ENCODE measurements at regions not wholly inside any gene's neighbourhood (a gene's known extent, or its start where the extent isn't known, plus 50 kb on each side); places are given as distances from the start of the nearest gene placed in this dataset.

- ChIA-PET CTCF (no interaction called here), POLR2A (no interaction called here)
- H3K36me3 Mint-ChIP-seq (ENCODE audit: low read depth): no peaks in the 10 kb centered on the region
- H3K9me3 Mint-ChIP-seq (ENCODE audit: insufficient read depth): no peaks in the 10 kb centered on the region
- H3K4me3 Mint-ChIP-seq: no peak overlapping the region
- H3K4me1 Mint-ChIP-seq (ENCODE audit: low read depth): peaks cover 5% of the 10 kb centered on the region
- DNase-seq: no peak
- ATAC-seq: peak; percentile 15
- H3K27ac Mint-ChIP-seq: no peak overlapping the region
- no peaks in the 10 kb centered on the region for H3K27me3 Mint-ChIP-seq (ENCODE audit: low read depth)
These were observed 321.0 kb upstream of the RTL1 start for GRCh38 chr14:101224356-101225156.

- CTCF ChIA-PET: no interaction called here
- H3K9me3 Mint-ChIP-seq (ENCODE audit: insufficient read depth): no peaks in the 10 kb centered on the region
- H3K36me3 Mint-ChIP-seq (ENCODE audit: low read depth): no peaks in the 10 kb centered on the region
- POLR2A ChIA-PET: no interaction called here
- peaks cover 5% of the 10 kb centered on the region for H3K4me1 Mint-ChIP-seq (ENCODE audit: low read depth)
- ATAC-seq (peak; percentile 22), DNase-seq (no peak)
- H3K27ac Mint-ChIP-seq: no peak overlapping the region
- no peaks in the 10 kb centered on the region for H3K27me3 Mint-ChIP-seq (ENCODE audit: low read depth)
- H3K4me3 Mint-ChIP-seq: no peak overlapping the region
These were observed 321.9 kb upstream of the RTL1 start for GRCh38 chr14:101225157-101226152.

- Mint-ChIP-seq H3K27me3 (ENCODE audit: low read depth) (no peaks in the 10 kb centered on the region), H3K36me3 (ENCODE audit: low read depth) (no peaks in the 10 kb centered on the region), H3K4me1 (ENCODE audit: low read depth) (peaks cover 5% of the 10 kb centered on the region), H3K27ac (no peak overlapping the region), H3K9me3 (ENCODE audit: insufficient read depth) (no peaks in the 10 kb centered on the region), H3K4me3 (no peak overlapping the region)
- ChIA-PET POLR2A (no interaction called here), CTCF (no interaction called here)
- DNase-seq (no peak), ATAC-seq (no peak)
These were observed 322.7 kb upstream of the RTL1 start for GRCh38 chr14:101226265-101226602.

- Mint-ChIP-seq H3K9me3 (ENCODE audit: insufficient read depth) (no peaks in the 10 kb centered on the region), H3K4me1 (ENCODE audit: low read depth) (peaks cover 5% of the 10 kb centered on the region), H3K27ac (no peak overlapping the region), H3K27me3 (ENCODE audit: low read depth) (no peaks in the 10 kb centered on the region), H3K36me3 (ENCODE audit: low read depth) (no peaks in the 10 kb centered on the region), H3K4me3 (no peak overlapping the region)
- POLR2A ChIA-PET: no interaction called here
- ATAC-seq: no peak
- CTCF ChIA-PET: no interaction called here
- DNase-seq: no peak
These were observed 323.3 kb upstream of the RTL1 start for GRCh38 chr14:101226603-101227425.

GRCh38 chr14:101227611-101228594 is 324.4 kb upstream of the RTL1 start:
- CTCF ChIA-PET: no interaction called here
- no peaks in the 10 kb centered on the region for H3K27me3 Mint-ChIP-seq (ENCODE audit: low read depth)
- no peak overlapping the region for H3K27ac Mint-ChIP-seq
- POLR2A ChIA-PET: no interaction called here
- H3K36me3 Mint-ChIP-seq (ENCODE audit: low read depth): no peaks in the 10 kb centered on the region
- ATAC-seq (no peak), DNase-seq (no peak)
- no peak overlapping the region for H3K4me3 Mint-ChIP-seq
- H3K9me3 Mint-ChIP-seq (ENCODE audit: insufficient read depth): no peaks in the 10 kb centered on the region
- peaks cover 5% of the 10 kb centered on the region for H3K4me1 Mint-ChIP-seq (ENCODE audit: low read depth)

- Mint-ChIP-seq H3K9me3 (ENCODE audit: insufficient read depth) (no peaks in the 10 kb centered on the region), H3K27ac (no peak overlapping the region), H3K4me1 (ENCODE audit: low read depth) (peaks cover 5% of the 10 kb centered on the region), H3K4me3 (no peak overlapping the region), H3K27me3 (ENCODE audit: low read depth) (no peaks in the 10 kb centered on the region), H3K36me3 (ENCODE audit: low read depth) (no peaks in the 10 kb centered on the region)
- no peak for ATAC-seq
- DNase-seq: no peak
- POLR2A ChIA-PET: no interaction called here
- CTCF ChIA-PET: no interaction called here
These were observed 325.5 kb upstream of the RTL1 start for GRCh38 chr14:101228949-101229541.

- POLR2A ChIA-PET: no interaction called here
- Mint-ChIP-seq H3K27ac (no peak overlapping the region), H3K27me3 (ENCODE audit: low read depth) (no peaks in the 10 kb centered on the region), H3K4me3 (no peak overlapping the region), H3K36me3 (ENCODE audit: low read depth) (no peaks in the 10 kb centered on the region), H3K9me3 (ENCODE audit: insufficient read depth) (no peaks in the 10 kb centered on the region), H3K4me1 (ENCODE audit: low read depth) (peaks cover 5% of the 10 kb centered on the region)
- DNase-seq (no peak), ATAC-seq (no peak)
- CTCF ChIA-PET: no interaction called here
These were observed 326.1 kb upstream of the RTL1 start for GRCh38 chr14:101229666-101230065.

- no peak overlapping the region for H3K27ac Mint-ChIP-seq
- CTCF ChIA-PET: interaction anchor here (1.4 kb wide), 1 partner anchor 567 kb away, joined by 3 read pairs; no protein-coding TSS in a partner anchor
- no peaks in the 10 kb centered on the region for H3K27me3 Mint-ChIP-seq (ENCODE audit: low read depth)
- no peak overlapping the region for H3K4me3 Mint-ChIP-seq
- no peaks in the 10 kb centered on the region for H3K9me3 Mint-ChIP-seq (ENCODE audit: insufficient read depth)
- ATAC-seq (no peak), DNase-seq (no peak)
- peaks cover 5% of the 10 kb centered on the region for H3K4me1 Mint-ChIP-seq (ENCODE audit: low read depth)
- H3K36me3 Mint-ChIP-seq (ENCODE audit: low read depth): no peaks in the 10 kb centered on the region
- POLR2A ChIA-PET: no interaction called here
These were observed 326.8 kb upstream of the RTL1 start for GRCh38 chr14:101230161-101230850.

GRCh38 chr14:101230851-101231550 is 327.5 kb upstream of the RTL1 start:
- Mint-ChIP-seq H3K9me3 (ENCODE audit: insufficient read depth) (no peaks in the 10 kb centered on the region), H3K27me3 (ENCODE audit: low read depth) (no peaks in the 10 kb centered on the region), H3K36me3 (ENCODE audit: low read depth) (no peaks in the 10 kb centered on the region), H3K4me3 (no peak overlapping the region), H3K27ac (no peak overlapping the region), H3K4me1 (ENCODE audit: low read depth) (no peaks in the 10 kb centered on the region)
- POLR2A ChIA-PET: no interaction called here
- no peak for ATAC-seq
- DNase-seq: no peak
- CTCF ChIA-PET: interaction anchor here (1.4 kb wide), 1 partner anchor 568 kb away, joined by 3 read pairs; no protein-coding TSS in a partner anchor

- Mint-ChIP-seq H3K9me3 (ENCODE audit: insufficient read depth) (no peaks in the 10 kb centered on the region), H3K36me3 (ENCODE audit: low read depth) (no peaks in the 10 kb centered on the region), H3K4me3 (no peak overlapping the region), H3K27ac (no peak overlapping the region), H3K4me1 (ENCODE audit: low read depth) (no peaks in the 10 kb centered on the region), H3K27me3 (ENCODE audit: low read depth) (no peaks in the 10 kb centered on the region)
- ChIA-PET POLR2A (no interaction called here), CTCF (no interaction called here)
- no peak for ATAC-seq
- DNase-seq: no peak
These were observed 328.3 kb upstream of the RTL1 start for GRCh38 chr14:101231828-101232227.

All from activated CD8-positive, alpha-beta T cell treated with anti-CD3 and anti-CD28 coated beads, Interleukin-2, amount 10 ng/mL, durations not matched to agents 7 days and 5 days (primary cell).